Frontal cortex (tissue), 4 donors: ENCODE measurements at regions not wholly inside any gene's neighbourhood (a gene's known extent, or its start where the extent isn't known, plus 50 kb on each side); places are given as distances from the start of the nearest gene placed in this dataset. TPM values are rescaled to one million over a fixed set of nuclear protein-coding genes. Genes with fewer than 3 reads are reported as not detected.

Experiments used
- DNase-seq, 2 donors: peaks; one replicate each; pipeline ENCODE4 v3.0.0; 2012; ENCODE audit warnings: low spot score in 2 of 2
- FAIRE-seq: peaks from 2 replicates; lab custom pipeline; 2012; peaks lifted over from hg19 to GRCh38; lab: Jason Lieb, UNC
- small RNA-seq: library from RNA; depleted of rRNA; stranded (forward); fragments of <200 nt; gene quantifications from one replicate; pipeline ENCODE3, GENCODE V24; 2014
- donor health status: control.
- donor health status: control.
- donor health status: control.

- DNase-seq (no peak), FAIRE-seq (no peak)
Observed at GRCh38 chr2:173828189-173829142, 136.7 kb downstream of the SP3 start.

DNA sequence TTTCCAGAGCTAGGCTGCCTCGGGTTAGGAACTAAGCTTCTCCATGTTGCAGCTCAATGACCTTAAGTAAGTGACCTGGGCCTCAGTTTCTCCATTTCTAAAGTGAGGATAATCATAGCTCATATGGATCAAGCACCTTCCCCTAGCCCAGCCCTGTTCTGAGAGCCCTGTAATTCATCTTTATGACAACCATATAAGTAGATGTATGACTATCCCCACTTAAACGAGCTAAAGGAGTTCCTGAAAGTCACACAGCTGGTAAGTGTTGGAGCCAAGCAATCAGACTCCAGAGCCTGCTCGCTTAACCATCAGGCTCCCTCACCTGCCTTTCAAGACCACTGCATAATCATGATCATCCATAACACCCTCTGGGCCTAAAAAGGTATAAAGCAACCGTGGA, 135.4 kb downstream of the SP3 start:
- DNase-seq (no peak), FAIRE-seq (no peak)

DNA sequence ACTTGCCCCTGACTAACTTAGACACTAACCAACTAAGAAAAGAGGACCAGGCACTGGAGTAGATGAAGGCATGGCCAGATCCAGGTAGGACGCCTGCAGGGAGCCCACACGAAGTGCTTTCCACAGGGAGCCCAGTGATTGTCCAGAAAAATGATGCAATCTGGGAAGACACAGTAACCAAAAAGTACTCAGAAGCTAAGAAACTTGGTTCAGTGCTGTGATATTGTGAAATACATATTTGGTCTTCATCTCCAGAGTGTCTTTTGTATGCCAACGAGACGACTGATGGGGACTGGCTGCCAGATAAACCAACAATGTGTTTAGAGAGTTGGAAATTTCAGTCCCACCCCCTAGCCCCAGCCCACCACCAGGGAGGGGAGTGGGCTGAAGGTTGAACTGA, 135.0 kb downstream of the SP3 start:
- DNase-seq, result no peak
- no peak for FAIRE-seq

- no peak for DNase-seq
Observed at GRCh38 chr2:173831312-173832229, 133.6 kb downstream of the SP3 start.

GRCh38 chr2:173834141-173834540, 131.0 kb downstream of the SP3 start:
- FAIRE-seq, result no peak

More at GRCh38 chr2:173831312-173832229, 133.6 kb downstream of the SP3 start:
- FAIRE-seq, result no peak

DNA sequence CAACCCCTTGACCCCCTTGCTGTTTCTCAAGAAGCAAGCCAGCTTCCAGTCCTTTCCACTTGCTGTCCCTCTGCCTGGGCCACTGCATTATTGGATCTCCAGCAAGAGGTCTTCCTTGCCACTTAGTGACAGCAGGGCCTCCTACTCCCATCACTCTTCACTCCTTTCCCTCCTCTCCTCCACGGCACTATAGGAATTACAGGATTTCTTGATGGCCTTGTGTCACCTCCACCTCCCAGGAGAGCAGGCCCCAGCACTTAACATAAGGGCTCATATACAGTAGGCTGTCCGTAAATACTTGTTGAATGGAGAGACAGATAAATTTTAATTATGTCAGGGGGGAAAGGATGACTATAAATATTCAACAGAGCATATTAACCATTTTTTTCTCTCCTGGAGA, 129.4 kb downstream of the SP3 start:
- DNase-seq, result no peak
- no peak for FAIRE-seq

More at GRCh38 chr2:173834141-173834540, 131.0 kb downstream of the SP3 start:
- DNase-seq, result no peak

- FAIRE-seq (no peak), DNase-seq (no peak)
Observed at GRCh38 chr2:173841110-173841509, 124.1 kb downstream of the SP3 start.

DNA sequence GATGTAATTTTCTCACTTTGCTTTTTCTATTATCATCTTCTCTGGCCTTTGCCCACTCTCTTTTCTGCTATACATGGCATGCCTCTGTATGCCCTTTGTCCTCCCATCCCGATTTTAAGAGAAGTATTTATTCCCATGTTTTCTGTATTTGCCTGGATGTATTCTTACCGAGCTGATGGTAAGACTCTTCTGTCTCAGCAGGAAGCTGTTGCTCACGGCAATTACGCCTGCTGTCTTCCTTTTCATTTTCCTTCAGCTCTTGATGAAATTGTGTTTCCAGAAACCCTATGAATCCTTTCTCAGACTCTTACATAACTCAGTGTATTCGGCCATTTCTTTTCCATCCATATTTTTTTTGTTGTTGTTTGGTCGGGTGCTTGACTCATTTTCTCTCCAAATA, 121.6 kb downstream of the SP3 start:
- FAIRE-seq (no peak), DNase-seq (no peak)

- no peak for DNase-seq
- no peak for FAIRE-seq
Observed at GRCh38 chr2:173851141-173851641, 114.0 kb downstream of the SP3 start.

DNA sequence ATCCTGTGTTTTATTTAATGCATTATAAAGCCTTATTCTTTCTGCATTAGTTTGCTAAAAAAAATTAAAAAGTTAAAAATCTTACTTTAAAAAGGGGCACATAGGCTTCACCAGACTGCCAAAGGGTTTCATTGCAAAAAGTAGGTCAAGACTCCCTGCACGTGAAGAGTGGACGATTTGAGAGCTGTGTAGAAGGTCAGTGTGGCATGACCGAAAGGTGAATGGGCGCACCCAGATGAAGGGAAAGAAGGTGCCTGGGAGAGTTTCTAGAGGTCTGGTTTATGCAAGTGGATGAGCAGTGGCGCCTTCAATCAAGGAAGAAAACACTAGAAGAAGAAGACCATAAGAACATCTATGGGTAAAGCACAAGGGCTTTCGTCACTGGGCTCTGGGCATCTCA, 111.0 kb downstream of the SP3 start:
- FAIRE-seq (no peak), DNase-seq (no peak)

DNA sequence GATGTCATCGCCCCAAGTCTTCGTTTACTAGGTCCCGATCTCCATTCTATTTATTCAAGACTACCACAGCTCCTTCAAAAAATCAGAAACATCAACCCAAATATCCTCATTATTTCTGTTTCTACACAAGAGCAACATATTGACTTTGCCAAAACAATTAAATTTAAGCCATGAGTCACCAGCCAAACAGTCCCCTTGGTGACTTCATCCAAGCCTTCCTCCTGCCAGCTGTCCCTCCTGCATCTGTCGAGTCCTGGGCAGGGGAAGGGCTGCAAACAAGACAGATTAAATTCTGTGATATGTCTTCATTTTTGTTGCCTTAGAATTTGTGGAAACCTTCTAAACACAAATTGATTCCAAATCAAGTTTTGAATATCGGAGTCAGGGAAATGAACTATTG, 110.3 kb downstream of the SP3 start:
- FAIRE-seq (no peak), DNase-seq (peak in 1 of 2 donors; percentile 20)

DNA sequence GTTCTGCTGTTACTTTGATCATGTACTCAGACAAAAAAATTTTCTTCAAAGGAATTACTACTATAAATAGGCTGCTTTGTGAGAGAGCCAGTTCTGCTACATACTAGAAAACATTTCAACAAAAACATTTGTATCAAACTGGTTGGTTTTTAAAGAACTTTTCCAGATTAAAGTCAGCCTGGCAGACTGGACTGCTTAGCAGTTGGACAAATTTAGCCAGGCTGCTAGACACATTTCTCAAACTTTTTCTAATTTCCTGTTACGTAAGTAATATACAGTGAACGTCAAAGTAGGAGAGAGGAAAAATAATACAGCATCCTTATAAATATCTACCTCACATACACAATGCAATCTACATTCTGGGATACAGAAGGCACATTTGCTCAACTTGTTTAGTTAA, 109.5 kb downstream of the SP3 start:
- DNase-seq, result no peak
- FAIRE-seq, result no peak

Small RNAs in the stretch of these regions (small RNA-seq; reads per million reads assigned to genes)
- gene AC013410.2, result not detected
